ENCODE measurements at regions not wholly inside any gene's neighbourhood (a gene's known extent, or its start where the extent isn't known, plus 50 kb on each side); places are given as distances from the start of the nearest gene placed in this dataset.

- H3K27me3 Mint-ChIP-seq (ENCODE audit: unreplicated experiment): peaks cover 10% of the 10 kb centered on the region
- peak overlapping the region; percentile 17 for H3K4me3 Mint-ChIP-seq (ENCODE audit: unreplicated experiment)
- no peaks in the 10 kb centered on the region for H3K36me3 Mint-ChIP-seq (ENCODE audit: low read depth, unreplicated experiment)
- H3K9me3 Mint-ChIP-seq (ENCODE audit: unreplicated experiment): no peaks in the 10 kb centered on the region
- DNase-seq (ENCODE audit: low spot score): no peak
- no peak for TF ChIP-seq CTCF (IDR thresholded peaks at IDR 0.05; ENCODE audit: unreplicated experiment)
- H3K4me1 Mint-ChIP-seq (ENCODE audit: unreplicated experiment): peaks cover 18% of the 10 kb centered on the region
- no peak overlapping the region for H3K27ac Mint-ChIP-seq (ENCODE audit: unreplicated experiment)
Measured at GRCh38 chr1:148354913-148355308, 128.2 kb downstream of the PPIAL4G start.

GRCh38 chr1:148354284-148354912 is 128.7 kb downstream of the PPIAL4G start:
- Mint-ChIP-seq H3K27me3 (ENCODE audit: unreplicated experiment) (peaks cover 10% of the 10 kb centered on the region), H3K4me3 (ENCODE audit: unreplicated experiment) (peak overlapping the region; percentile 69), H3K9me3 (ENCODE audit: unreplicated experiment) (no peaks in the 10 kb centered on the region), H3K27ac (ENCODE audit: unreplicated experiment) (no peak overlapping the region), H3K4me1 (ENCODE audit: unreplicated experiment) (peaks cover 18% of the 10 kb centered on the region), H3K36me3 (ENCODE audit: low read depth, unreplicated experiment) (no peaks in the 10 kb centered on the region)
- TF ChIP-seq CTCF (IDR thresholded peaks at IDR 0.05; ENCODE audit: unreplicated experiment): no peak
- no peak for DNase-seq (ENCODE audit: low spot score)

- Mint-ChIP-seq H3K4me1 (ENCODE audit: unreplicated experiment) (peaks cover 18% of the 10 kb centered on the region), H3K27me3 (ENCODE audit: unreplicated experiment) (peaks cover 10% of the 10 kb centered on the region), H3K27ac (ENCODE audit: unreplicated experiment) (no peak overlapping the region), H3K9me3 (ENCODE audit: unreplicated experiment) (no peaks in the 10 kb centered on the region), H3K4me3 (ENCODE audit: unreplicated experiment) (peak overlapping the region; percentile 69), H3K36me3 (ENCODE audit: low read depth, unreplicated experiment) (no peaks in the 10 kb centered on the region)
- DNase-seq (ENCODE audit: low spot score): no peak
- no peak for TF ChIP-seq CTCF (IDR thresholded peaks at IDR 0.05; ENCODE audit: unreplicated experiment)
Measured at GRCh38 chr1:148353461-148354283, 129.4 kb downstream of the PPIAL4G start.

GRCh38 chr1:148352470-148353053 is 130.5 kb downstream of the PPIAL4G start:
- Mint-ChIP-seq H3K27me3 (ENCODE audit: unreplicated experiment) (peaks cover 10% of the 10 kb centered on the region), H3K27ac (ENCODE audit: unreplicated experiment) (no peak overlapping the region), H3K36me3 (ENCODE audit: low read depth, unreplicated experiment) (no peaks in the 10 kb centered on the region), H3K4me3 (ENCODE audit: unreplicated experiment) (no peak overlapping the region), H3K4me1 (ENCODE audit: unreplicated experiment) (peaks cover 18% of the 10 kb centered on the region), H3K9me3 (ENCODE audit: unreplicated experiment) (no peaks in the 10 kb centered on the region)
- TF ChIP-seq CTCF (IDR thresholded peaks at IDR 0.05; ENCODE audit: unreplicated experiment): no peak
- DNase-seq (ENCODE audit: low spot score): no peak

GRCh38 chr1:148347781-148348180 is 135.3 kb downstream of the PPIAL4G start:
- no peak overlapping the region for H3K27ac Mint-ChIP-seq (ENCODE audit: unreplicated experiment)
- no peak overlapping the region for H3K4me3 Mint-ChIP-seq (ENCODE audit: unreplicated experiment)
- TF ChIP-seq CTCF (IDR thresholded peaks at IDR 0.05; ENCODE audit: unreplicated experiment): no peak
- peaks cover 6% of the 10 kb centered on the region for H3K4me1 Mint-ChIP-seq (ENCODE audit: unreplicated experiment)
- no peaks in the 10 kb centered on the region for H3K9me3 Mint-ChIP-seq (ENCODE audit: unreplicated experiment)
- no peak for DNase-seq (ENCODE audit: low spot score)
- H3K36me3 Mint-ChIP-seq (ENCODE audit: low read depth, unreplicated experiment): no peaks in the 10 kb centered on the region
- peaks cover 2% of the 10 kb centered on the region for H3K27me3 Mint-ChIP-seq (ENCODE audit: unreplicated experiment)
